Epidermal melanocyte (primary cell): ENCODE measurements at regions not wholly inside any gene's neighbourhood (a gene's known extent, or its start where the extent isn't known, plus 50 kb on each side); places are given as distances from the start of the nearest gene placed in this dataset.

Source experiments
- DNase-seq: peaks from one replicate; pipeline ENCODE4 v3.0.0; 2011; ENCODE audit warnings: low spot score; ENCODE audit not compliant: insufficient read length

DNA sequence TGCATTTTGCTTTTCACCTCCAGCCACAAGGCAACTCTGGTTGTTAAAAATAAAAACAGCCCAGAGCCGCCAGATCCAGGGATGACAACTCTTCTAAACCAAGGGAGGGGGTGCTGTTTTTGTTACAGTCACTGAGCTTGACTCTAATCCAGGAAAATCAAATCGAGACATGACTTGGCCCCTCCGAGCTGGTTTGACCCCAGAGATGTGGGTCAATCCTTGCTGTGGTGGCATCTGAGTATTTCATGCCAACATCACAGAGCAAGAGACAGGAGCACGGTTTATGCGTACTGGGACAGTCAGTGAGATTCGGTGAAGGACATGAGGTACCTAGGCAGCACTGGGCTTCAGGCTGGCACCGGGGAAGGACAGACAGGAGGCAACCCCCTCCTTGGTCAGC is 88.8 kb upstream of the ZMIZ1 start:
- DNase-seq = no peak

DNA sequence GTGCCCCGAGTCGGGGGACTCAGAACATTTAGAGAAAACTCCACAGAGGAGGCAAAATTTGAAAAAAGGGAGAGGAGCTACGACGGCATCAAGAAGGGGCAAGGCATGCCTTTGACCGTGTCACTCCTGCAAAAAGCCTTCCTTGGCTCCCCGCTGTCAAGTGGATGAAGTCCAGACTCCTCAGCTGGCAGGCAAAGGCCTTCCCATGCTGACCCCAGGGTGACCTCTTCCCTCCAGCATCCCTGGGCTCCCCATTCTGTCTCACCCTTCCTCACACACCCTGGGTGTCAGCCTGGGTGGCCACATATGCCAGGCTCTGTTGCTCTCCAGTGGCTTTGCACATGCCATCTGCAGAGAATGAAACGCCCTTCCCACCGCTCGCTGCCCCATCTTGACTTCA is 88.4 kb upstream of the ZMIZ1 start:
- no peak for DNase-seq

DNA sequence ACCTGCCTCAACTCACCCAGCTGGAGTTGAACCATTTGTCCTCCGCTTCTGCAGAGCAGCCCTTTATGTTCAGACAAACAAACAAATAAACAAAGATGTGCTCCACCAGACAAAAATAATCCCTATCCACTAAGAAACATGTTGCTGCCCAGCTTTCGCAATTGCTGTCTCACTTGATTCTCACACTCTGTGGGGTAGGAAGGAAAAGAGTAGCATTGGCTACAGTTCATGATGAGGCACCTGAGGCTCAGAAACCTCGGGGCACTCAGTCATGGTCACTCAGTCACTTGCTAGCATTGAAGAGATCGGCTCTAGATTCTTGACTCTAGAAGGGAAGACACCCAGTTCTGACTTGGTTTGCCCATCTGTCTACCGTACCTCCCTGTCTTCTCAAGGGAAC is 88.0 kb upstream of the ZMIZ1 start:
- no peak for DNase-seq

DNA sequence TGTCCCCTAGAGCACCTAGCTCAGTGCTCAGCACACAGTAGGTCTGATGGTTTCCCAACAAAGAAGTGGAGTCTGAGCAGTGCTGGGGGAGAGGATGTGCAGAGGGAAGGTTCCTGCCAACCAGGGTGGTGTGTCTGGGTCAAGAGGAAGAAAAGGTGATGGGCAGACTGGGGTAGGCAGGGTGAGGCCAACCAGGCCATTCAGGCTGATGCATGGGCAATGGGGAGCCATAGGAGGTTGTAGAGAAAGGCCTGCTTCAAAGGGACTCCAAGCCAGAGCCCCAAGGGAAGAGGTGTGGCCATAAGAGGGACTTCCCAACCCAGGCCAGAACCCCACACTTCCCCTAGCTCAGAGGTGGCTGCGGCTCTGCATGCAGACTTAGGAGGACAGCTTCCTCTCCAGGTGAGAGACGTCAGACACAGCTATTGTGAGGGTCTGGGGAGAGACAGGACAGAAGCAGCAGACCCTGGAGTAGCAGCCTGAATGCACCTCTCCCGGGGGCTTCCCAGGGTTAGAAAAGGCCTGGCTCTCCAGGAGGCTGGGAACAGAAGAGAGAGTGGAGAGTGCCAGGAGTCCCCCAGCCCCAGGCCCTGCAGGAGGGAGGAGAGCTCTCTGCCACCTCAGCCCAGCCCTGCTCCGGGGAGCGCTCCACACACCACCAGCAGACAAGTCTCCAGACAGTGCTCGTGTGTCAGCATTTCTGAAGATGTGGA is 87.4 kb upstream of the ZMIZ1 start:
- DNase-seq = no peak

DNA sequence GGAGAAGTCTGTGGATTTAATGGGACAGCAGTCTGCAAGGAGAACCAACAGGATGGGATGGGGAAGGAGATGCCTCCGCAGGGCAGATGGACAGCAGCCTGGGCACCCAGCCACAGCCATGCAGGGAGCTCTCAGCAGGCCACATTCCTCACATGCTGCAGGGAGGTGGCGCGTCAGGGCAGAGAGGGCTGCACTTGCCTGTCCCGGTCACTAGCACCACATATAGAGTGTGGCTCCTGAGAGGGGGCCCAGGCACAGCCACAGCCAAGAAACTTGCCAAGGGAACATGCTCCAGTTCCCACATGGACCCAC is 86.8 kb upstream of the ZMIZ1 start:
- DNase-seq = no peak

DNA sequence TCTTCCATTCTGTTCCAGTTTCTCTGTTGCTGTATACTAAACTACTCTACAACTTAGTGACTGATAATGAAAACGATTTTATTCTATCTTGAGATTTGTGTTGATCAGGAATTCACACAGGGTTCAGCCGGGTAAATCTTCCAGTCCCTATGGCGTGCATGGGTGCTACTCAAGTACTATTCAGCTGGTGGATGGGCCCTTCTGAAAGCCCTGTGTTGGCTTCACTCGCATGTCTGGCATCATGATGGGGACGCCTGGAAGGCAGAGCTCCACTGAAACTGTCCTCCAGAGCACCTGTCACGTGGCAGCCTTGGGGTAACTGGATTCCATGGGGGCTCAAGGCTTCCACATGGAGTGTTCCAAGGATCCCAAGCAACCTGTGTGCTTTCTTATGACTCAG is 86.0 kb upstream of the ZMIZ1 start:
- no peak for DNase-seq

DNA sequence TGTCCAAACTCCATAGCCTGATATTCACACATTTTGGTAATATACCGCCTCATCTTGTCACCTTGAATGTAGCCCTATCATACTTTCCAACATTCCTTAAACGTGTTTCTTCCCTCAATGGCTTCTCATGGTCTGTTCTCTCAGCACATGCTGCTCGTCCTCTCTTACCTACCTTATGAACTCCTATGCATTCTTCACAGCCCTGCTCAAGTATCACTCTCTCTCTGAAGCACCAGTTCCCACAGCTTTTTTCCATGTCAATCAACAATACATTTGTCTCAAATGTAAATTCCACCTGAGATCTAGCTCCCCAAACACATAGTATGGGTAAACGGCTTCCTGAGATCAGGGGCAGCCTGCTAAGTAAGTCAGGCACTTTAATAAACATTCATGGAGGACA is 85.2 kb upstream of the ZMIZ1 start:
- DNase-seq = no peak

DNA sequence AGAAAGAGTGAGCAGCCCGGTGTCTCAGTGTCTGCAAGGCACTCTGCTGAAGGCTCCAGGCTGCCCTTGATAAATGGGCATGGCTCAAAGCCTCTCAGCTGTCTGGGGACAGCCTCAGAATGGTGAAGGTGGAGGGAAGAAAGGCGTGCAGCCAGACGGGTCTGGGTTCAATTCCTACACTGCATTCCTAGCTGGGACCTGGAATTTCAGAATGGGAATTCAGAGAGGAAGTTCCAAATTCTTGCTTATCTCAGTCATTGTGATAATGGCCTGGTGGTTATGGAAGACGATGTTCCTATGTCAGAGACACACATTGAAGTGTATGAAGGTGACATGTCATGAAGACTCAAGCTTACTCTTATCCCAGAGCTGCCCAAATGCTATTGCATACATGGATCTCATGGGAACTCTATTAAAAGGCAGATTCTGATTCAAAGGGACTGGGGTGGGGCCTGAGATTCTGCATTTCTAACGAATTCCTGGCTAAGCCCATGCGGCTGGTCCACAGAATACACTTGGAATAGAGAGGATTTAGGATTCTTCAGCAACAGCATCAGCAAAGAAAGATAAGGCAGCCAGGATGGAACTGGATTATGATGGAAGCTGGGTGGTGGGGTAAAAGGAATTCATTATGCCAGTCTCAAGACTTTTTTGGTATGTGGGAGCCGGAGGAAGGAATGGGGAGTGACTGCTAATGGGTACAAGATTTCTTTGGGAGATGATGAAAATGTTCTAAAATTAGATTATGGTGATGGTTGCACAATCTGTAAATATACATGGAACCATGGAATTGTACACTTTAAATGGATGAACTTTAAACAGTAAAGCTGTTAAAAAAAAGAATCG is 82.6 kb upstream of the ZMIZ1 start:
- DNase-seq = no peak

DNA sequence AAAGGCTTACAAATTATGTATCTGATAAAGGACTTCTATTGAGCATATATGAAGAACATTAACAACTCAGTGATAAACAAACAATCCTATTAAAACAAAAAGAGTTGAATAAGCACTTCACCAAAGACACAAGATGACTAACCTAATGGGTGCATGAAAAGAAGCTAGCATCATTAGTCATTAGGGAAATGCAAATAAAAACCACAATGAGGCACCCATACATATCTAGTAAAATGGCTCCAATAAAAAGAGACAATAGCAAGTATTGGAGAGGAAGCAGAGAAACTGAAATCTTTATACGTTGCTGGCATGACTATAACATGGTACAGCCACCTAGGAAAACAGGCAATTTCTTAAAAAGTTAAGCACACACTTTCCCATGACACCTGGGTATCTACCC is 77.6 kb upstream of the ZMIZ1 start:
- no peak for DNase-seq

DNA sequence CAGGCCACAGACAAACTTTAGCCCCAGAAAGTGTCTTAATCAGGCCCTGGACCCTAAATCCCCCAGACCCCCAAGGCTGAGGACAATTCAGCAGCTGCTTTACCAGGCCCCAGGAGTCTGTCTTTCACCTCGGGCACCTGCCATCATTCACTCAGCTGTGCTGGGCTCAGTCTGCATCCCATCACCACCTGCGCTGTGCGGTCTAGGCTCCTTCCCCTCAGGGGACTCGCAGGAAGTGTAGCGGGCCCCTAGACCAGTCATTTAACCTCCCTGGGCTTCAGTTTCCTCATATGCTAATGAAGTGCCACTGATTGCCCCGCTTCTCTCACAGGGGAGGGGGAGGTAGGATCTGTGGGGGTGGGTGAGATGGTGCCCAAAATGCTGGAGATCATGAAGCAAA is 76.4 kb upstream of the ZMIZ1 start:
- no peak for DNase-seq

DNA sequence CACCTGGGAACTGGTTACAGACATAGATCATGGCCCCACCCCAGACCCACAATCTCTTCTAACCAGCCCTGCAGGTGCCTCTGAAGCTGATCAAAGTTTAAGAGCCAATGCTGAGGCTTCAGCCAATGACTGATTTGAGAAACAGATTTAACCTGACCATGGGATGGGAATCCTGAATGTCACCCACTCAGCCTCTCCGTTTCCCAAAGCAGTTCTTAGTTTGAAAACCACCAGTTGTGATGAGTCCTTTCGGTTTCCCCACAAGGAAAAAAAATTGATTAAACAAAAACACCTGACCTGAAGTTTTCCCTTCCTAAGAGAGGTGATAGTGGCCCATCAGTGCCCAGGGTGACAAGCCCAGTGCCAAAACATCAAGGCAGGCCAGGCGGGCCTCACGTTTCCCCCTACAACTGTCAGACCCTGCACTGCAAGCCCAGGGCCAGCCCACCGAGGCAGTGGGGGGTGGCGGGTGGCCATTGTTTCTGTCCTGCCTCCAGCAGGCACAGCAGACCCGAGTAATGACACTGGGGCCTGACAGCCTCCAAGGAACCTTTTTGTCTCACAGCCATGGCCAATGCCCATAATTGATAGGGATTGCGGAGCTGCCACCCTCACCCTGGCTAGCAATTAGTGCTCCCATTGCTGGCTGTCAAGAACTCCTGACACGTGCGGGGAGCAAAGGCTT is 75.4 kb upstream of the ZMIZ1 start:
- DNase-seq = no peak

DNA sequence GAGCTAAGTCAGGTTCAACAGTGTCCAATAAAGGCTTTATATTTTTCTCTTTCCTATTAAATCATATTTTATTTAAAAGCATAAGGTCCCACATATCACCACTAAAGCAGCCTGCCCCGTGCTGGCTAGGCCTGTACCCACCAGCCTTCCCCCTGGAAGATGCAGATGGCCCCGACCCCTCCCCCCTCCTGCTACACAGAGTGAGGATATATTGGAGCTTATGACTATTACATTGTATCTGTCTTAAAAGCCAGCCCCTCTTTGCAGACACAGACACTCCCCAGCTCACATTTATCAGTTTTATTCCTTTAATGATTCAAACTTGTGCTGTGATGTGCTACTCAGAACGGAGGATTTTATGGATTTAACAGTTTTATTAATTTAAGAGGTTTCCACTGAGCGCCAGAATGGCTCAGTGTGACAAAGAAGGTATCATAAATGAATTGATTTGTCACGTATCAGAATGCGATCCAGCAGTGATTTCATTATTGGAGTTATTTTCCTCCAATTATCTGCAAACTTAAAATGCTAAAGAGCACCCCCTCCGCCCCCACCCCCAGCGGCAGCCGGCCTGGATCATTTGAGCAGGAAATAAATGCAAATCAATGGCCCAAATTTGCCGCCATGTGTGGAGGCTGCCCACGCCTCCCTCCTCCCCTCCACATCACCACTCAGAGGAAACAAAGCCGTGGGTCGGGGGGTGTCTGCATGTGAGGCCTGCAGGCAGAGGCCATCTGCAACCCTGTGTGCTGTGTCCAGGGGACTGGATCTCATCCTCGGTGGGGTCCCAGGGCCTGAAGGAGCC is 72.6 kb upstream of the ZMIZ1 start:
- no peak for DNase-seq

DNA sequence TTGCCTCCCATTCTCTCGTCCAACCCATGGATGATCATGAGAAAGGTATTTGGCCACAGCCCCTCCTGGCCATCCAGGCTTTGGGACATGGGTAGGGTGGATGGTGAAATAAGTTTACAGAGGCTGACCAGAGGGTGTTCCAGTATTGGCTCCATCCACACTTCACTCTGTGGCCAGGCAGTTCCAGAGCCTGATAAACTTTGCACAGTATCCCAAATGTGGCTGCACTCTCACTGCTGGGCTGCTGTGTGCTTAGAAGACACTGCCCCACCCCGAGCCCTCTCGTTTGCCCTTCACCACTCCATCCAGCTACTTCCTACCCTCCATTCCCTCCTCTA is 72.0 kb upstream of the ZMIZ1 start:
- no peak for DNase-seq

DNA sequence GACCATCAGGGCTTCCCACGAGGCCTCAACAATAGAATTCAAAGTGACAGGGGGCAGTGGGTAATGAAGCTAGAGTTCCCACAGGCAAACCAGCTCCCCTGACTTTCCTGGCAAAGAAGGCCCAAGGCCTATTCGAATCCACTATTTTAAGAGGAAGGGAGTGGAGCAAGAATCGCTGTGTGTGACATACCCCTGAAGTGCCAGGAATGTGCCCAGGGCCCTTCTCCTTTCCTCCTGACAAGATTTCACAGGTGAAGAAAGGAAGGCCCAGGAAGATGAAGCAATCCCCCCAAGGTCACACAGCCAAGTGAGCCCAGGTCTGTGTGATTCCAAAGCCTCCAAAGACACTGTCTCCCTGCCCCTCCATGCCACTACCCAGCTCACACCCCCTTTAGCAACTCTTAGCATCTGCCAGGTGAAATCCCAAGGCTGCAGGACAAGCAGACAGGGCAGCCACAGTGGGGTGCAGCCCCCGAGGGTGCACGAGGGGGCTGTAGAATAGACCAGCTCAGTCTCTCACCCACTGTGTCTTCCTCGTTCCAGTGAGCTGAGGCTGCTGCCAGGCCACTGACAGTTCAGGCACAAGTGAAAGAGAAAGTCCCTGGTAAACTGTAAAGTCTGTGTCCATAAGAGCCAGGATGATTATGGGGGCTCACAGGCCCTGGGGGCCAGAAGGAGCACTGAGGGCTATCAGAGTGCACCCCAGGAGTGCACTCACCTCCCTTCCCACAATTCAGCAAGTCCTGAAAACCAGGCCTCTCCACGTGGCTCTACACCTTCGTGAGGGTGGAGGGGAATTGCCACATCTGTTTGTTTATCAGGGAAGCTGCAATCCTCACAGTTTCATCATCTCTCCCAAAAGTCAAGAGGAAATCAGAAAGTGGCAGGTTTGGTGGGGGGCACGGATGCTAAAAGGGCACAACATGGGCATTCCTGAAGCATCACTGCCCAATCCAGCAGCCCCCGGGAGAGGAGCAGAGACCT is 70.8 kb upstream of the ZMIZ1 start:
- no peak for DNase-seq

DNA sequence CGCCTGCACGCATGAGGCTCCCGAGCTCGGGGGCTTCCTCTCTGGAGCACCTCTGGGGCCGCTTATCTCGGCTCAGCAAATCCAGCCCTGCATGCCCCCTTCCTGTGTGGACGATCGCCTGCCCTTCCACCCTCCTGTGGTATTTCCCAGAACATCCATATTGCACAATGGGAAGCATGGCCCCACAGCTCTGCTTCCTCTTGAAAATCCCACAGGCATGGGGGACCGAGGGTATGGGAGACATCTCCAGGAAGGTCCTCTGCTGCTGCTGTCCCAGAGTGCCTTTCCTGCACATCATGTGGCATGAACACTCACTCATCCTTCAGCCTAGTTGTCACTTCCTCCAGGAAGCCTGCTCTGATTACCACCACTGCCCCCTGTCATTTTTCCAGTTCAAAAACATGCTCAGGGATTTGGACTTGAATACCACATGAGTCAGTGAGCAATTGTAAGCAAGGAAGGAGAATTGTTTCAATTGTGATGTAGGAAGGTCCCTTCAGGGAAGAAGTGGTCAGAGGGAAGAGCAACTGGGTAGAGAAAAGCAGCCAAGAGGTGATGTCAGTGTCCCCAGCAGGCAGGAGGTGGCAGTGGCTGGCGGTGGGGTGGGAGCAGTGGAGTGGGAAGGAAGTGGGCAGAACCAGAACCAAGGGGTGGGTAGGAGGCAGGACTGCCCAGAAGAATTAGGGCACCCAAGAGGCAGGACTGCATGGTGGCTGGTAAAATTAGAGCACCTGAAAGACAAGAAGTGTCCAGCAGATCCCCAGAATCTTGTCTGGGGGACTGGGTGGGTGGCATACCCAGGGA is 67.5 kb upstream of the ZMIZ1 start:
- no peak for DNase-seq

DNA sequence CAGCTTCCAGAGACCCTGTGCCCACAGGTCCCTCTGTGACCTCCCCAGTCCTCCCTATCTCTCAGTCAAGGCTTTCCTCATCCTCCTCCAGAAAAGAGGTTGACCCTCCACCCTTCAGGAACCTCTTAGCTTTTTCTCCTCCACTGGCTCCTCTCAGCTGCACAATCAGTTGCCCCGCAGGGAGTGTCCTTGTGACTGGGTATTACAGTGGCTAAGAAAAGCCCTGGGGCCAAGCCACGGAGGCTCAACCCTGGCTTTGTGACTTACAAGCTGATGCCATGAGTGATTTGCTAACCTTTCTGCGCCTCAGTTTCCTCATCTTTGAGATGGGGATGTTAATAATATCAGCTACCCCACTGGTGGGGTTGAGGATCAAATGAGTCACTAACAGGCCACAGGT is 66.4 kb upstream of the ZMIZ1 start:
- no peak for DNase-seq

DNA sequence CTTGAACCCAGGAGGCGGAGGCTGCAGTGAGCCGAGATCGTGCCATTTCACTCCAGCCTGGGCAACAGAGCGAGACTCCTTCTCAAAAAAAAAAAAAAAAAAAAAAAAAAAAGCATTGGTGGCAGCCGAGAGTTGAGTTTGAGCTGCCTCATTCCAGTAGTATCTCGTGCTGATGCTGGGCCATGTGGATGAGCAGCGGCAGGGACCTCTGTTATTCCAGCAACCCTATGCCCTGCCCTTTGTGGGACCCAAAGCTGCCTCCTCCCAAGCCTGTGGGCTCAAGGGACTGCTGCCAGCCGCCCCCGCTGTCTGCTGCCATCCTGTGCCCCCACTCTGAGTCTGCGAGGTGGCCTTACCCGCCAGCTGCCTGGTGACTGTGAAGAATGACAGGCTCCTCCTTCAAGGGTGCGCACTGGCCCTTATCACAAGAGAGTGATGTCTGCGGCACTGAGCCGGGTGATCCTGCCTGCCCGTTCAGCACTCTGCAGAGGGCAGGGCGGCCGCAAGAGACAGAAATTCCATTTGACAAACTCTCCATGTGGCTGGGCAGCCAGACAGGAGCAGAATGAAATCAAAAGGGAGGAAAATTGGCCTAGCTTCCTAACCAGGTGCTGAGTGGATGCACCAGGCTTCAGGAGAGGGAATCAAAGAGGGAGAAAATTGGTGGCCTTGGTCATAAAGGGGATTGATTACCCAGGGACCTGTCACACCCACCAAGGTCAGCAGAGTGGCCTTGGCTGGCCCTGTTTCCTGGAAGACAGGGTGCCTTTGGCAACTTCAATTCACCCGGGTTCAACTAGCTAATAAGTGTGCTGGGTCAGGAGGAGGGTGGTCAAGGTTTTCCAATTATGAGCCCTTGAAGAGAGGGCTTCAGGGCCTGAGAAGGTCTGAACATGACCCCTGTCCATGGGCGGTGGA is 65.3 kb upstream of the ZMIZ1 start:
- DNase-seq = no peak

DNA sequence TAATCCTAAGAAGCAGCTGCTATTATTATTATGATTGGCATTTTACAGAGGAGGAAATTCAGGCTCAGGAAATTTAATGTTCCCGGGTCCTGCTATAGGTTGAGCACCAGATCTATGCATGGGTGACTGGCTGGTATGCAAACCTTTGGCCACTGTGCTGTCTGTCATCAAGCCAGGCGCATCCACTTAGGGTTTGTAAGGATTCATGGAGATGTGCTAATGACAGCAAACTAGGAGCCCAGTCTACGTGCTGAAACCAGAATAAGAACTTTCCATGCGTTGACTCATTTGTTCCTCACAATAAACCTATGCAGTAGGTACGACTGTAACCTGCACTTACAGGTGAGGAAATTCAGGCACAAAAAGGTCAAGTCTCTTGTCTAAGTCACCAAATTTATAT is 64.5 kb upstream of the ZMIZ1 start:
- no peak for DNase-seq
